ENCODE measurements at regions not wholly inside any gene's neighbourhood (a gene's known extent, or its start where the extent isn't known, plus 50 kb on each side); places are given as distances from the start of the nearest gene placed in this dataset.

GRCh38 chr6:168222115-168223043 lies 97.2 kb downstream of the DACT2 start:
- RAD21 ChIA-PET (ENCODE audit: low non-redundant PET in 1 of 2, low total read pairs in 2 of 2, uncharacterized antibody in 2 of 2, unreplicated experiment in 2 of 2), result no interaction called here
- Histone ChIP-seq H3K4me1 (ENCODE audit: control insufficient read depth in 1 of 2, insufficient read depth in 2 of 2, low read length in 2 of 2) (no peaks in the 10 kb centered on the region), H3K36me3 (ENCODE audit: control insufficient read depth in 1 of 2, insufficient read depth in 2 of 2, low read length in 2 of 2) (no peaks in the 10 kb centered on the region), H3K27me3 (ENCODE audit: insufficient read depth, low read length) (peaks cover 19% of the 10 kb centered on the region), H4K20me1 (ENCODE audit: insufficient read depth) (no peaks in the 10 kb centered on the region), H3K27ac (ENCODE audit: low read depth, low read length) (no peak overlapping the region), H3K9me2 (ENCODE audit: insufficient read depth) (no peaks in the 10 kb centered on the region), H3K9me3 (ENCODE audit: control insufficient read depth in 1 of 2, insufficient read depth in 1 of 2, low read depth in 1 of 2, low read length in 2 of 2) (no peaks in the 10 kb centered on the region), H2AFZ (ENCODE audit: low read depth, low read length, poor library complexity, severe bottlenecking) (no peak overlapping the region), H3K4me2 (ENCODE audit: low read length) (no peak overlapping the region), H3K4me3 (replicated peaks in 1 of 2; ENCODE audit: low read depth in 1 of 2, low read length in 2 of 2) (no peak overlapping the region), H3K79me2 (ENCODE audit: insufficient read depth, low read length) (no peaks in the 10 kb centered on the region), H3K9ac (ENCODE audit: low read length) (no peak overlapping the region)
- no peak for ATAC-seq
- intact Hi-C loops (cut with micrococcal nuclease), result no loop called here
- BruUV-seq (replicated peaks), result no TSS peak
- no peak for TF ChIP-seq ZNF274 (IDR thresholded peaks at IDR 0.05; ENCODE audit: low read depth, low read length)
- TF ChIP-seq ZBTB33 (IDR thresholded peaks at IDR 0.05; ENCODE audit: extremely low read depth, insufficient replicate concordance, low read length), result no peak
- TF ChIP-seq REST (IDR thresholded peaks at IDR 0.05; ENCODE audit: low read depth), result no peak
- TF ChIP-seq YY1 (IDR thresholded peaks at IDR 0.05; ENCODE audit: extremely low read depth, insufficient replicate concordance, low read depth, low read length), result no peak
- TF ChIP-seq, protein P1, sequence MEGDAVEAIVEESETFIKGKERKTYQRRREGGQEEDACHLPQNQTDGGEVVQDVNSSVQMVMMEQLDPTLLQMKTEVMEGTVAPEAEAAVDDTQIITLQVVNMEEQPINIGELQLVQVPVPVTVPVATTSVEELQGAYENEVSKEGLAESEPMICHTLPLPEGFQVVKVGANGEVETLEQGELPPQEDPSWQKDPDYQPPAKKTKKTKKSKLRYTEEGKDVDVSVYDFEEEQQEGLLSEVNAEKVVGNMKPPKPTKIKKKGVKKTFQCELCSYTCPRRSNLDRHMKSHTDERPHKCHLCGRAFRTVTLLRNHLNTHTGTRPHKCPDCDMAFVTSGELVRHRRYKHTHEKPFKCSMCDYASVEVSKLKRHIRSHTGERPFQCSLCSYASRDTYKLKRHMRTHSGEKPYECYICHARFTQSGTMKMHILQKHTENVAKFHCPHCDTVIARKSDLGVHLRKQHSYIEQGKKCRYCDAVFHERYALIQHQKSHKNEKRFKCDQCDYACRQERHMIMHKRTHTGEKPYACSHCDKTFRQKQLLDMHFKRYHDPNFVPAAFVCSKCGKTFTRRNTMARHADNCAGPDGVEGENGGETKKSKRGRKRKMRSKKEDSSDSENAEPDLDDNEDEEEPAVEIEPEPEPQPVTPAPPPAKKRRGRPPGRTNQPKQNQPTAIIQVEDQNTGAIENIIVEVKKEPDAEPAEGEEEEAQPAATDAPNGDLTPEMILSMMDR (IDR thresholded peaks at IDR 0.05 in 2 of 3, conservative IDR thresholded peaks at IDR 0.05 in 1 of 3; ENCODE audit: borderline replicate concordance in 1 of 3, insufficient read depth in 1 of 3, low read depth in 2 of 3, low read length in 2 of 3), result no peak
- TF ChIP-seq EZH2phosphoT487 (IDR thresholded peaks at IDR 0.05; ENCODE audit: borderline replicate concordance), result no peak
- TF ChIP-seq RAD21 (IDR thresholded peaks at IDR 0.05; ENCODE audit: low read depth), result no peak
- TF ChIP-seq, protein P2, sequence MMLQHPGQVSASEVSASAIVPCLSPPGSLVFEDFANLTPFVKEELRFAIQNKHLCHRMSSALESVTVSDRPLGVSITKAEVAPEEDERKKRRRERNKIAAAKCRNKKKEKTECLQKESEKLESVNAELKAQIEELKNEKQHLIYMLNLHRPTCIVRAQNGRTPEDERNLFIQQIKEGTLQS (IDR thresholded peaks at IDR 0.05), result no peak
- TF ChIP-seq CEBPB (IDR thresholded peaks at IDR 0.05; ENCODE audit: low read depth), result no peak
- no peak for TF ChIP-seq SRF (IDR thresholded peaks at IDR 0.05; ENCODE audit: low read depth)
- no peak for TF ChIP-seq JUND (IDR thresholded peaks at IDR 0.05)
- TF ChIP-seq TCF7L2 (IDR thresholded peaks at IDR 0.05; ENCODE audit: borderline replicate concordance, extremely low read depth, insufficient read depth, insufficient read length), result no peak
- no peak for TF ChIP-seq FOSL1 (IDR thresholded peaks at IDR 0.05; ENCODE audit: low read depth)
- TF ChIP-seq EGR1 (IDR thresholded peaks at IDR 0.05; ENCODE audit: low read depth), result no peak
- no peak for TF ChIP-seq CBX3 (IDR thresholded peaks at IDR 0.05; ENCODE audit: low read depth)
- TF ChIP-seq POLR2AphosphoS5 (IDR thresholded peaks at IDR 0.05; ENCODE audit: low read depth, low read length), result no peak
- TF ChIP-seq ELF1 (IDR thresholded peaks at IDR 0.05; ENCODE audit: borderline replicate concordance, low read depth), result no peak
- TF ChIP-seq EZH2 (IDR thresholded peaks at IDR 0.05), result no peak
- no peak for TF ChIP-seq MAX (IDR thresholded peaks at IDR 0.05)
- no peak for DNase-seq (ENCODE audit: low read depth, low spot score)
- CTCF ChIA-PET, result no interaction called here
- POLR2A ChIA-PET, result no interaction called here
